ENCODE measurements at regions not wholly inside any gene's neighbourhood (a gene's known extent, or its start where the extent isn't known, plus 50 kb on each side); places are given as distances from the start of the nearest gene placed in this dataset.

- no peak for DNase-seq (ENCODE audit: low spot score)
These were observed 240.1 kb upstream of the NXPH2 start for GRCh38 chr2:139020287-139020686.

GRCh38 chr2:139018252-139018651, 238.1 kb upstream of the NXPH2 start:
- DNase-seq (ENCODE audit: low spot score), result no peak

GRCh38 chr2:139007130-139007529, 226.9 kb upstream of the NXPH2 start:
- no peak for DNase-seq (ENCODE audit: low spot score)

GRCh38 chr2:139000131-139000785, 220.1 kb upstream of the NXPH2 start:
- DNase-seq (ENCODE audit: low spot score), result no peak

- no peak for DNase-seq (ENCODE audit: low spot score)
These were observed 217.8 kb upstream of the NXPH2 start for GRCh38 chr2:138997856-138998517.

- DNase-seq (ENCODE audit: low spot score), result no peak
These were observed 217.2 kb upstream of the NXPH2 start for GRCh38 chr2:138997346-138997745.

- DNase-seq (ENCODE audit: low spot score), result no peak
These were observed 214.3 kb upstream of the NXPH2 start for GRCh38 chr2:138994502-138994901.

- DNase-seq (ENCODE audit: low spot score), result no peak
These were observed 205.7 kb upstream of the NXPH2 start for GRCh38 chr2:138985881-138986280.

- no peak for DNase-seq (ENCODE audit: low spot score)
These were observed 199.1 kb upstream of the NXPH2 start for GRCh38 chr2:138979131-138979785.

GRCh38 chr2:138974651-138975050, 194.5 kb upstream of the NXPH2 start:
- no peak for DNase-seq (ENCODE audit: low spot score)

GRCh38 chr2:138964418-138964817, 184.2 kb upstream of the NXPH2 start:
- no peak for DNase-seq (ENCODE audit: low spot score)

- no peak for DNase-seq (ENCODE audit: low spot score)
These were observed 182.5 kb upstream of the NXPH2 start for GRCh38 chr2:138962686-138963085.

- no peak for DNase-seq (ENCODE audit: low spot score)
These were observed 180.0 kb upstream of the NXPH2 start for GRCh38 chr2:138960191-138960590.

GRCh38 chr2:138959031-138959430, 178.8 kb upstream of the NXPH2 start:
- DNase-seq (ENCODE audit: low spot score), result no peak

GRCh38 chr2:138956116-138956515, 175.9 kb upstream of the NXPH2 start:
- DNase-seq (ENCODE audit: low spot score), result no peak

GRCh38 chr2:138950486-138950885, 170.3 kb upstream of the NXPH2 start:
- no peak for DNase-seq (ENCODE audit: low spot score)

GRCh38 chr2:138949517-138949916, 169.3 kb upstream of the NXPH2 start:
- DNase-seq (ENCODE audit: low spot score), result no peak

GRCh38 chr2:138948070-138948539, 167.9 kb upstream of the NXPH2 start:
- no peak for DNase-seq (ENCODE audit: low spot score)

GRCh38 chr2:138943470-138943869, 163.3 kb upstream of the NXPH2 start:
- DNase-seq (ENCODE audit: low spot score), result no peak

GRCh38 chr2:138942466-138942865, 162.3 kb upstream of the NXPH2 start:
- no peak for DNase-seq (ENCODE audit: low spot score)

- no peak for DNase-seq (ENCODE audit: low spot score)
These were observed 151.4 kb upstream of the NXPH2 start for GRCh38 chr2:138931284-138932256.

GRCh38 chr2:138930571-138930970, 150.4 kb upstream of the NXPH2 start:
- DNase-seq (ENCODE audit: low spot score), result no peak
